Medulla oblongata (tissue), 1 donor: ENCODE measurements at regions not wholly inside any gene's neighbourhood (a gene's known extent, or its start where the extent isn't known, plus 50 kb on each side); places are given as distances from the start of the nearest gene placed in this dataset.
"Not testable (repeated sequence)": the region's sequence is repeated elsewhere in the genome, so short reads cannot be mapped to it uniquely, and the experiment has no call there.

Experiments used
- DNase-seq: peaks from one replicate; pipeline ENCODE4 v3.0.0-alpha.2; 2015; ENCODE audit errors: extremely low spot score

DNA sequence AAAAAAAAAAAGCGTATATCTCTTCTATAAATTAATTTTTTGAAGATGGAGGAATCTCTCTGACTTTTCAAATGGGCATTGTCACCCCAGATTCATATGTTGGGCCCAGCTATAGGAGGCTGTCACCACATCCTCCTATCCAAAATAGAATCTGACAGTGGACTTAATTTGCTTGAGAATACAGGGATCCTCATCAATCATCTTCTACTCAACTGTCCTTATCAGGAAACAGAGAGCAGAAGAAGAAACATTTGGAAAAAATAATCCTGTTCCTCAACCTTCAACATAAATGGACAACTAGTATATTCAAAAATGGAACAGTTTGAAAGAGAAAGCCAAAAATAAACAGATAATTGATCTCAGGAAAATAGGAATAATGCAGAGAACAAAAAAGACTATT lies 725.4 kb upstream of the INTU start:
- no peak for DNase-seq

DNA sequence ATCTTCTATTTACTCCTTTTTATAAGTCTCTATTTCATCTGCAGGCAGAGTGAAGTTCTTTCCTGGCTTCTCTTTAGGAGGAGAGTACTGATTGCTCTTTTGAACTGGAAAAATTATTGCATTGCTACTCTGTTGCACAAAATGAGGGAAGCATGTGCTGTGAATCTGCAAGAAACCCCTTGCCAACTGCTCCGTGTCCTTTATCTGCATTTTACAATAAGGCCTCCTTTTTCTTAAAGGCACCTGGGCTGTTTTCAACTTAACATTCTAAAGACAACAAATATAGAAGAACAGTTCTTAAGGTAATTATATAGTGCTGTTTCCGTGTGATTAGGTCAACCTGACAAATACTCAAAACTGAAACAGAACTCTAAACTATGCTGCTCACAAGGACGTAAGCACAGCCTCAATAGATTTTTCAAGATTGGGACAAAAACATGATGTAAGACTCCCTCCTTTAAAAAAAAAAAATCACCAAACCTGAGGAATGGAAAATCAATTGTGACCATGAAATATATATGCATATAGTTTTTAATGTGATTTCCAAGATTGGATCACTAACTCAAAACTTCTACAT lies 716.6 kb upstream of the INTU start:
- no peak for DNase-seq

DNA sequence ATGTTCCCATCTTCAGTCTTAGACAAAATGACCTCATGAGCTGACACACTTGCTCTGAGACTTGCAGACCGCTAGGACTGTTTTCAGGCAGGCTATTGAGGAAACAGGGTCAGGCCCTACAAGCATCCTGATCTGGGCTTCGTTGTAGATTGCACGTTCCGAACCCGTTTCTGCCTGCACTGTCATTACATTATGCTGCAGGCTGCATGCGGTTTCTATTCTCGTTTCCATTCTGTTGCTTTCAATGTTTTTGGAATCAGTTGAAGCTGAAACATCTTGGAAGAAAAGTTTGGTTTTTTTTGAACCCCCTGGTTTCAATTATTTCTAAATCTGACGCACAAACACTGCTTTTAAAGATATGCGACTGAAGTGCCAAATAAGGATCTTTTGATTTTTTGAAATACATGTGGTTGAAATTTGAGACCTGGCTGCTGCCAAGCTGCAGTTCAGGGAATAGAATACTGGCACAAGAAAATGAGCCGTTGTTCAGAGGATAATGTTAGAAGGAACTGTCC lies 716.1 kb upstream of the INTU start:
- DNase-seq, result no peak

DNA sequence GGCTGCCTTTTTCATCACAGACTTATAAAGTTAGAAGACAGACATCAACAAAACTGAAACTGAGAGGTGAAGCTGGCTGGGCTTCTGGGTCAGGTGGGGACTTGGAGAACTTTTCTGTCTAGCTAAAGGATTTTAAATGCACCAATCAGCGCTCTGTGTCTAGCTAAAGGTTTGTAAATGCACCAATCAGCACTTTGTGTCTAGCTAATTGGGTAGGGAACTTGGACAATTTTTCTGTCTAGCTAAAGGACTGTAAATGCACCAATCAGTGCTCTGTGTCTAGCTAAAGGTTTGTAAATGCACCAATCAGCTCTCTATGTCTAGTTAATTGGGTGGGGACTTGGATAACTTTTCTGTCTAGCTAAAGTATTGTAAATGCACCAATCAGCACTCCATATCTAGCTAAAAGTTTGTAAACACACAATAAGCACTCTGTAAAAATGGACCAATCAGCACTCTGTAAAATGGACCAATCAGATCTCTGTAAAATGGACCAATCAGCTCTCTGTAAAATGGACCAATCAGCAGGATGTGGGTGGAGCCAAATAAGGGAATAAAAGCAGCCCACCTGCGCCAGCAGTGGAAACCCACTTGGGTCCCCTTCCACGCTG lies 710.3 kb upstream of the INTU start:
- not testable (repeated sequence) for DNase-seq

DNA sequence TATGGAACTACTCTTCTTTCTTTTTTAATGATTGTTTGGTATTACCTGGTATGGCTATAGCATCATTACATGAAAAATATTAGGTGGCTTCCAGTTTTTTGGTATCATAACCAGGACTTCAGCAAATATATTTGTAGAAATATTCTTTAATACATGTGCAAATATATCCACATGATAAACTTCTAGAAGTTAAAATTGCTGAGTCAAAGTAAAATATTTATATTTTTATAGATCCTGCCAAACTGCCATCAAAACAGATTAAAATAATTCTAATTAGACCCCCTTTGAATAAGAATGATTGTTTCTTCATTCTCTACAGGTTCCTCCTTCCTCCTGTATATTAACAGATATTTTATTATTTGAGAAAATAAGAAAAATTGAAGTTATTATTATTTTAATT lies 708.5 kb upstream of the INTU start:
- no peak for DNase-seq

DNA sequence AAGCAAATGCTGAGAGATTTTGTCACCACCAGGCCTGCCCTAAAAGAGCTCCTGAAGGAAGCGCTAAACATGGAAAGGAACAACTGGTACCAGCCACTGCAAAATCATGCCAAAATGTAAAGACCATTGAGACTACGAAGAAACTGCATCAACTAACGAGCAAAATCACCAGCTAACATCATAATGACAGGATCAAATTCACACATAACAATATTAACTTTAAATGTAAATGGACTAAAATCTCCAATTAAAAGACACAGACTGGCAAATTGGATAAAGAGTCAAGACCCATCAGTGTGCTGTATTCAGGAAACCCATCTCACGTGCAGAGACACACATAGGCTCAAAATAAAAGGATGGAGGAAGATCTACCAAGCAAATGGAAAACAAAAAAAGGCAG lies 702.7 kb upstream of the INTU start:
- DNase-seq, result not testable (repeated sequence)

DNA sequence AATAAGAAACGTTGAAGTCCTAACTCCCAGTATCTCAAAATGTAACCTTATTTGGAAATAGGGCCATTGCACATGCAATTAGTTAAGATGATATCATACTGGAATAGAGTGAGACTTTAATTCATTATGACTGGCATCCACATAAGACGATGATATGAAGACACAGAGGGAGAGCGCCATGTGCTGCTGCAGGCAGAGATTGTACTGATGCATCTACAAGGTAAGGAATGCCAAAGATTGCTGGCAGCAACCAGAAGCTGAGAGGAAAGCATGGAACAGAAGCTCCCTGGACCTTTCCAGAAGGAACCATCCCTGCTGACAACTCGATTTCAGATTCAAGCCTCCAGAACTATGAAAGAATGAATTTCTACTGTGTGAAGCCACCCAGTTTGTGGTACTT lies 697.0 kb upstream of the INTU start:
- no peak for DNase-seq

DNA sequence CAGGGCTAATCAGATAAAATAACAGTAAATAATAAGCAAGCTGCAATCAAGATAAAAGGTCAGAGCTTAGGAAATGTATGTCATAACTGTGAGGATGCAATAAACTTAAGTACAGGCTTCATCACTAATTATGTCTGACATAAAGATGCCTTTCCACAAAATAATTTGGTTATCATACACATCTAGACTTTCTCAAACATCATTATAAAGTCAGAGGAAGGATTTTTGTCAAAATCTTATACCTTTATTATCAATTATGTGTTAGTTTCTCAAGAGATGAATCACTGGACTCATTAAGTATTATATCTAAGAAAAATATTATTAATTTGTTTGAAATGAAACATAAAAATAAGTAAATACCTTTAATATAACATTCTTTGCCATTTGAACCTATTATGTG lies 695.4 kb upstream of the INTU start:
- DNase-seq, result no peak

DNA sequence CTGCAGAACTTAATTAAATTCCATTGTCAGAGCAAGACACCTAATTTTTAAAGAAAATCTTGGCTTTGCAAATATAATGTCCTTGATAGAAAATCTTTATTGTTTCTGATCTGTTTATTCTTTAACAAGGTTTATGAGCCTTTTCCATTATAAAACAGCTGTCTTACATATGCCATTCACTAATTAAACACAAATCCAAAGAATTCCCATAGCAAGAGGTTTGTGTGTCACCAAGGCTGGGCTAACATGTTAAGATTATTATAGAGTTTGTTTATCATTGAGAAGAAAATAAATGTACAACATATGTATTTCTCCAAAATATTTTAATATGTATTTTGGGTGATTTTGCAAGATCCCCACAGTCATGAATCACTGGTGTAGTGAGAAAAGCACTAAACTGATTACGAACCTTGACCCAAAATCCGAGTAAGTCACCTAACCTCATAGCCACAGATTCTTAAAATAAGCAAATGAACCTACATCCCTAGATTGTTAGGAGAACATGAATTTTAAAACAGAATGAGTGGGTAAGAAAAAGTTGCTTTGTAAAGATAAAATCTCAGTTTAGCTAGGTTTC lies 694.8 kb upstream of the INTU start:
- no peak for DNase-seq

DNA sequence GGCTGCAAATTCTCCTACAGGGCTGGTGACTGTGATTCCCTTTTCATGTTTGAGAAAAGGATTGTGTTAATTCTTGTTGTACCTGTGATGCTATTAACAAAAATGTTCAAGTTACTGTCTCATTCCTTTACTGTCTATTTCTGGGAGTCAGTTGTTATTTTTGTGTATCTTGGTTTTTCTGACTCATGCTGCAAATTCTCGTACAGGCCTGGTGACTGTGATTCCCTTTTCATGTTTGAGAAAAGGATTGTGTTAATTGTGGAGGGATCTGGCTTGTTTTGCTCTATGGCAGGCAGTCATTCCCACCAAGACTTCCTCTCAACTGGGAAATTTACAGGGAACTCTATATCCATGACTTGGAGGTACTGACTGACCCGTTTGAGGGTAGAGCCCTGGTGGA lies 693.4 kb upstream of the INTU start:
- no peak for DNase-seq

DNA sequence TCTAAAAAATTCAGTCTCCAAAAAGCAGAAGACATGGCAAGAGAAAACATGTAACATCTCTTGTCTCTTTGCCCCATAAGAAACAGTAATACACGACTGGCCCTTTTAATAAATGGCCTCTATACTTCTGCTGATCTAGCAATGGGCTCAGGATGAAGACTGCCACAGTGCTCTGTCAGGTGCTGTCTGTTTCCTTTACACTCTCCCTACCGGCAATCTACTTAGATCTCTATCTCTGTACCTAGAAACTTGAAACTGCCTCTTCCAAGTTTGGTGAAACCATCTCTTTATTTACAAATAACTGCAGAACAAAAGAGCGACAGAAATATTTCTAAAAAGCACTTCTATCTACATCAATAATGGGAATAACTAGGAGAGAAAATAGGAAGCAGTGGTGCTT lies 685.2 kb upstream of the INTU start:
- no peak for DNase-seq

DNA sequence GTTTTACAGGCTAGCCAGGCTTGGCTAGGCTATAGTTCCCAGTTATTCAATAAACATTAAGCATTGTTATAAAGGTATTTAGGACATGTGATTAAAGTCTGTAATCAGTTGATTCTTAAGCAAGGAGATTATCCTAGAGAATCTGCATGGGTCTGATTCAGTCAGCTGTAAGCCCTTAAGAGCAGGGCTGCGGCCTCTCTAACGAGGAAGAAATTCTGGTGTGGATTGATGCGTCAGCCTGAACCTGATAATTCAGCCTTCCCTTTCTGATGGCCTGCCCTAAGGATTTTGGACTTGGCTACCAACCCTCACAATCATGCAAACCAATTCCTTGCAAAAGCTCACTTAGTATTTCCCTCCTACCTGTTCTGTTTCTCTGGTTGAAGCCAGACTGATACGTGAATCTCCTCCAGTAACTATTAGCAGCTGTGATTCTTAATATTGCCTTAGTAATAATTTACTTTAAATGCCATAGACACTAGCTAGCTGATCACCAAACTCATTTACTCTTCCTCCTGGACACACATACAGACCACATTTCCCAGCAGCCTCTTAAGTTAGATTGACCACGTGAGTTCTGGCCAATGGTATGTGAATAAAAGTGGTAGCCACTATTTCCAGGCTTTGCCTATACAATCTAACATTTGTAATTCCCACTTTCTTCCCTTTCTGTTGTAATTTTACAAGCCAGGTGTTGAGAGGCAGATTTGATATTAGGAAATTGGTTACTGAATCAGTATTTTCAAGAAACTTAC lies 678.0 kb upstream of the INTU start:
- no peak for DNase-seq

DNA sequence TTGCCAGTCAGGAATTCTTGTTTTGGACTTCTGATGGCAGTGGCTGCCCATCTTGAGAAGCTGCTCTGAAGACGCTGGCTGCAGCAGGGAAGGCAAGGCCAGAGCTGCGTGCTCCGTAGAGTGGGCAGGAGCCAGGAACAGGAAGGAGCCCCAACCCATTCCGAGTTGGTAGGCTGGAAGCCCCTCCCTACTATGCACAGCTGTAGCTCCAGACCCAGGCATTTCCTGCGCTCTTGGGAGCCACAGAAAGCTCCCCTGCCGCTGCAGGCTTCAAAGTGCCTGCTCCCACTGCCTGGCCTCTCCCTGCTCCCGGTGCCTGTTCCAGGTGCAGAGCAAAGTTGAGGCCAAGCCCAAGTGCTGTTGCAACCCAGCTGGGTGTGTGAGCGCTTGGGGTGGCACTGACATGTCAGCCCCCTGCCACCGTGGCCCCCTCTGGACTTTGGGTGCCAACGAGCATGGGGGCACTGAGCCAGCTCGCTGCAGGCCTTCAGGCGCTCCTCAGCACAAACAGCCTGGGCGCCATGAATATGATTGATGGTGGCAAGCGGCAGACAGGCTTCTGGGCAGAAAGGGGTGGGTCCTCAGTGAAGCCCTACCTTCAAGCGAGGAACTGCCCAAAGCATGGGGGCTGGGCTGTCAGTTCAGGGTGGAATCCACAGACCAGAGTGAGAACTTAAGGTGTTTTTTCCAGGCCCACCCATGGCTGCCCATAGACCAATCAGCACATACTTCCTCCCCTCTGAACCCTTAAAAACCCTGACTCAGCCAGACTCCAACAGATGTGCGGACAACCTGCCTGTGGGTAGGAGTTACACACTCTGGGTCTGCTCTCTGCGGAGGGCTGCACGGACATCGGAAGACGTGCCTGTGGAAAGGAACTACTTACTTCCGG lies 677.2 kb upstream of the INTU start:
- DNase-seq, result no peak

DNA sequence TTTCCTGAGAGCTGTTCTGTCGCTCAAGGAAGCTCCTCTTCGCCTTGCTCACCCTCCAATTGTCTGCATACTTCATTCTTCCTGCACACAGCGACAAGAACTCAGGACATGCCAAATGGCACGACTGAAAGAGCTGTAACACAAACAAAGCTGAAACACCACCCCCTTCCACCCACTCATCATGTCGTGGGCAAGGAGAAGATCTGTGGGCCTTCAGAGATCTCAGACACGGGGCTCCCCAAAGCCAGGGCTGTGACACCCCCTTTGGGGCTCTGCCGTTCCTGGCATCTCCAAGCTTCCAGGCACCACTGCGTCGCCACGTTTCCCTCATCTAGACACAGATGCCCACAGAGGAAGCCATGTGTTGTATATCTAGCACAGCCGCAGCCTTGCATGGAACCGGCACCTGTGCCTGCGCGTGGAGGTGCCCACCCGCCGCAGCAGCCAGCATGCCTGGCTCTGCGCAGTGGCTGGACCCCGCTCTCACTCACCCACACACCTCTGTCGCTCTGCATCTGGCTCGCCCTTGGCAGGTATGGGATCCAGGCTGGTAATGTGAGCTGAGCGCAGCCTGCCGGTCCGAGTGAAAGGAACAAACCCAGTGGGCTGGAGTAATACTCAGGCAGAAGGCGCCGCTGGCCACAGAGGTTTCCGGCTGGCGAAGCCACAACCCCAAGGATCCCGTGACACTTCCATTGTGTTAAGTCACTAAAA lies 676.4 kb upstream of the INTU start:
- DNase-seq, result no peak

DNA sequence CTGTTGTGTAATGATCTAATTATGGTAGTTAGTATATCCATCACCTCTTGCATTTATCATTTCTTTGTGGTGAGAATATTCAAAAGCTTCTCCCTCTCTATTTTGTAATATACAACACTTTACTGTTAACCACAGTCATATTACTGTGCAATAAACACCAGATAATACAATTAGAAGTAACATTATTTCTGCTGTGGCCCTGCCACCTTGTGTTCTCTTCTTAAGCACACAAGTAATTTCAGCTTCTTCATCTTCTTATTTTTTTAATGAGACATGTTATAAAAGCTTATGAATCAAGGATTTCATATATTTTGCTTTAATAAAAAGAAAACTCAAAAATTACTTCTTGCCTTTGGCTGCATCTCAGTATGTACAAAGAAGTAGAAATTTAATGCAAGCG lies 675.2 kb upstream of the INTU start:
- DNase-seq, result no peak

DNA sequence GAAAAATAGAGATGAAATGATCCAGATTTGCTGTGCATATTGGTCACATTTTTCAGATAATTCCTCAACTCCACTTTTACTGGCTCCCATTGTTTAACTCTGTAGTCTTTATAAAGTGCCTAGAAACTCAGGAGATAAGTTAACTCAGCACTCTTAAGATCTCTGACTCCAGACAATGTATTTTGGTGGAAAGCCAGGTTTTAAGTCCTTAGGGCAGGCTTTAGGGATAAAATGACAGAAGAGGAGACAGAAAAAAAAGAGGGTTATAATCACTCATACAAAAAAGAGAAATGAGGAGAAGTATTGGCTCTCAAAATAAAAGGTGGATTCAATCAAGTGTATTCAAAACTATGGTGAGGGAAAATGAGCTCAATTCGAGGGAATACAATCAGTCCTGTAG lies 674.8 kb upstream of the INTU start:
- no peak for DNase-seq

DNA sequence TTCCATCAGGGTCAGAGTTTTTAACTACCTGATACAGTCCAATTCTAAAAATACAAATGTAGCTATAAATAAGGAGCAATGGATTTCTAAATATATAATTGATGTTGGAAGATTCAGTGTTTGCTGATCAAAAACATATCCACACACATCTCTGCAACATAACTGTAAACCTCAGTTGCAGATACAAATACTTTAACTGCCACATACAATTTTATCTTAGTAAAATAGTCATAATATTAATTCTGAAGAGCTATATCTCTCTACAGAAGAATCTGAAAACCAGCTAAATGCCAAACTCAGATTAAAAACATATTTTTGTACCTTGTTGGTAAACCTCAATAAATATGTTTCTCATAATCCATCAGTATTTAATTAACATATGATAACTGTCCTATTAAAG lies 674.3 kb upstream of the INTU start:
- DNase-seq, result no peak

DNA sequence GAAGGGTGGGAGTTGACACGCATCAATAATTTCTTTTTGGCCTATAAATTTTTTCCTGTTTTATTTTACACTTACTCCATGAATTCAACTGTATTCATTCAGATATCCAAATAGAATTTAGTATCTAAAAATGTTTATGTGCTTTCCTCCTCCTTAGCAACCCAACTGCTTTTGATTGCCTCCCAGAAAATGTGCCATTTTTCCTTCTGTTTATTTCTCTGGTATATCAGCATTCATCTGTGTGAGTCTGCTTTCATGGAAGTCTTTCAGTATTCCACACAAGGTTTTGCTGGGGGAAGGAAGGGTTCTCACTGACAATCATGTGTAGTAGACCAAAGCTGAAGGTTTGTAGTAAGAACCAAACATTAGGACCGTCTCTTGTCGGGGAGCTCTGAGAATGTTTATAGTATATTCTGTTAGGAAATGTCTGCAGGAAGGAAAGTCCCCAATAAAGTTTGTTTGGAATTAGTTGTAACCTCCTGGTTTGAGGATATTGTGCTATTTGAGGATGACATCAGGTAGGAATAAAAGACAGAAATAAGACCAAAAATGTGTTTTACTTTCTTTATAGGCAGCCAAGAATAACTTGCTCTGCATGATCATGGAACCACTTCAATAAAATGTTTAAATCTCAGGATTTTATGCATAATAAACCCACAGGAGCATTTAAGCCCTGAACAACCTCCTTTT lies 673.6 kb upstream of the INTU start:
- DNase-seq, result no peak

DNA sequence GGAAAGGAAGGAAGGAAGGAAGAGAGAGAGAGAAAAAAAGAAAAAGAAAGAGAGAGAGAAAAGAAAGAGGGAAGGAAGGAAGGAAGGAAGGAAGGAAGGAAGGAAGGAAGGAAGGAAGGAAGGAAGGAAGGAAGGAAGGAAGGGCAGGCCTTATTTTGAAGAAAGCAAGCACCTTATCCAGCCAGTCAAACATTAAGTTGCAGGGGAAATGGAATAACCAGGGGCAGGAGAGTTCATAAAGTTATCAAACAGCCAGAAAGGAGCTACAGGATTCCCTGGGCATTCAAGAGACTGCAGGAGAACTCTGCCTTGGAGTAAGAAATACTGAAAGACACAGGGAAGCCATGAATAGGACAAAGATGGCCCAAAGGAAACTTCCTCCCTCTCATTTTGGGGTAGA lies 672.0 kb upstream of the INTU start:
- DNase-seq, result no peak

DNA sequence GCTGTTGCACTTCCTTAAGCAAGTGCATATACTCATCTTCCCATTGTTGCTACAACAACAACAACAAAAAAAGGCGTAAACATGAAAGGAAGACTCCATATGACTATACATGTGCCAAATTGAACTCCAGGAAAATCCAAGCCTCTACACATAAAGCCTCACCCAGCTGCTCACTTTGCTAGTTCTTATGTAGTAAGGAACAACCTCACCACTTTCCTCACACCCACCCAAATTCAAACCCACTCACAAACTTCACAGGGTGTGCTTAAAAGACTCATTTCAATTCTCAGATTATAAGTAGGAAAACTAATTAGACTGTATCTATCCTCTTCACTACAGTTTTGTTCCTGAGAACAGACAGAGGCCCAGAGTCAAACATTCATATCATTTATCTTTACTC lies 671.1 kb upstream of the INTU start:
- DNase-seq, result no peak

DNA sequence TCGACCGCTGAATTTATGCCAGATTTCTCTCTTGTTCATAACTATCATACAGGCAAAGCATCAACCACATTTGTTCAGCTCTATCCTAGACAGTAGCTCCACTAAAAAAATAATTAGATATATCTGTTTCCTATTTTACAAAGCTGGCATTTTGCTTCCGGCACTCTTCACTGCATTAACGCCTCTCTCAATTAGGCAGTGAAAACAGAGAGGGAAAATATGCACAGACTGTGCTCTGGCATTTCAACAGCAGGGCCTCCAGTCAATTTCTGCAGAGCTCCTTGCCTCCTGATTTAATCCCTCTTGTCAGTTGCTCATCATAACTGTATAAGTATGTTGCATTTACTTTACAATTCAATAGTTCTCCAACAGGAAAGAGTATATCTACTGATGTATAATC lies 666.9 kb upstream of the INTU start:
- no peak for DNase-seq
